Activated CD4-positive, alpha-beta T cell treated with anti-CD3 and anti-CD28 coated beads, Interleukin-2, amount 50 U/mL, for 24 hours (primary cell): ENCODE measurements at regions not wholly inside any gene's neighbourhood (a gene's known extent, or its start where the extent isn't known, plus 50 kb on each side); places are given as distances from the start of the nearest gene placed in this dataset.

Experiments
- DNase-seq, 2 donors: peaks; one replicate each; pipeline ENCODE4 v3.0.0-alpha.2; 2020; ENCODE audit warnings: low read depth in 1 of 2, low spot score in 1 of 2

- DNase-seq = no peak
These were observed 1323.6 kb downstream of the TBC1D22A start for GRCh38 chr22:48085901-48086645.

- no peak for DNase-seq
These were observed 1322.2 kb downstream of the TBC1D22A start for GRCh38 chr22:48084729-48085050.

- no peak for DNase-seq
These were observed 1321.7 kb downstream of the TBC1D22A start for GRCh38 chr22:48084041-48084728.

GRCh38 chr22:48083502-48083901 is 1321.1 kb downstream of the TBC1D22A start:
- no peak for DNase-seq

- DNase-seq = no peak
These were observed 1319.8 kb downstream of the TBC1D22A start for GRCh38 chr22:48082284-48082683.

- no peak for DNase-seq
These were observed 1318.8 kb downstream of the TBC1D22A start for GRCh38 chr22:48081281-48081680.

- no peak for DNase-seq
These were observed 1318.1 kb downstream of the TBC1D22A start for GRCh38 chr22:48080316-48081165.

- DNase-seq = no peak
These were observed 1317.2 kb downstream of the TBC1D22A start for GRCh38 chr22:48079505-48080290.

- DNase-seq = no peak
These were observed 1316.4 kb downstream of the TBC1D22A start for GRCh38 chr22:48078825-48079224.

- no peak for DNase-seq
These were observed 1315.2 kb downstream of the TBC1D22A start for GRCh38 chr22:48077699-48078098.

- DNase-seq = no peak
These were observed 1313.6 kb downstream of the TBC1D22A start for GRCh38 chr22:48076008-48076407.

- no peak for DNase-seq
These were observed 1313.2 kb downstream of the TBC1D22A start for GRCh38 chr22:48075604-48076003.

- DNase-seq = no peak
These were observed 1310.3 kb downstream of the TBC1D22A start for GRCh38 chr22:48072777-48073176.

GRCh38 chr22:48071828-48072227 is 1309.4 kb downstream of the TBC1D22A start:
- no peak for DNase-seq

- DNase-seq = no peak
These were observed 1308.9 kb downstream of the TBC1D22A start for GRCh38 chr22:48071305-48071704.

GRCh38 chr22:48070760-48071159 is 1308.3 kb downstream of the TBC1D22A start:
- no peak for DNase-seq

- DNase-seq = no peak
These were observed 1307.6 kb downstream of the TBC1D22A start for GRCh38 chr22:48070083-48070482.

GRCh38 chr22:48069256-48069655 is 1306.8 kb downstream of the TBC1D22A start:
- no peak for DNase-seq

GRCh38 chr22:48068323-48068885 is 1306.0 kb downstream of the TBC1D22A start:
- DNase-seq = no peak

- no peak for DNase-seq
These were observed 1303.4 kb downstream of the TBC1D22A start for GRCh38 chr22:48065892-48066291.

- DNase-seq = no peak
These were observed 1299.3 kb downstream of the TBC1D22A start for GRCh38 chr22:48061726-48062125.
